VCaP (cell line): ENCODE measurements at regions not wholly inside any gene's neighbourhood (a gene's known extent, or its start where the extent isn't known, plus 50 kb on each side); places are given as distances from the start of the nearest gene placed in this dataset.

ENCODE experiments used
- H3K27ac ChIP-seq: fragments of 450-650 bp; 2 replicates; pipeline ENCODE4 v1.5.1; 2017
- TF ChIP-seq, protein P1 (sequence below): fragments of 450-650 bp; conservative IDR thresholded peaks from 2 replicates; pipeline ENCODE4 v1.5.1; 2017; ENCODE audit warnings: mild to moderate bottlenecking, moderate library complexity

DNA sequence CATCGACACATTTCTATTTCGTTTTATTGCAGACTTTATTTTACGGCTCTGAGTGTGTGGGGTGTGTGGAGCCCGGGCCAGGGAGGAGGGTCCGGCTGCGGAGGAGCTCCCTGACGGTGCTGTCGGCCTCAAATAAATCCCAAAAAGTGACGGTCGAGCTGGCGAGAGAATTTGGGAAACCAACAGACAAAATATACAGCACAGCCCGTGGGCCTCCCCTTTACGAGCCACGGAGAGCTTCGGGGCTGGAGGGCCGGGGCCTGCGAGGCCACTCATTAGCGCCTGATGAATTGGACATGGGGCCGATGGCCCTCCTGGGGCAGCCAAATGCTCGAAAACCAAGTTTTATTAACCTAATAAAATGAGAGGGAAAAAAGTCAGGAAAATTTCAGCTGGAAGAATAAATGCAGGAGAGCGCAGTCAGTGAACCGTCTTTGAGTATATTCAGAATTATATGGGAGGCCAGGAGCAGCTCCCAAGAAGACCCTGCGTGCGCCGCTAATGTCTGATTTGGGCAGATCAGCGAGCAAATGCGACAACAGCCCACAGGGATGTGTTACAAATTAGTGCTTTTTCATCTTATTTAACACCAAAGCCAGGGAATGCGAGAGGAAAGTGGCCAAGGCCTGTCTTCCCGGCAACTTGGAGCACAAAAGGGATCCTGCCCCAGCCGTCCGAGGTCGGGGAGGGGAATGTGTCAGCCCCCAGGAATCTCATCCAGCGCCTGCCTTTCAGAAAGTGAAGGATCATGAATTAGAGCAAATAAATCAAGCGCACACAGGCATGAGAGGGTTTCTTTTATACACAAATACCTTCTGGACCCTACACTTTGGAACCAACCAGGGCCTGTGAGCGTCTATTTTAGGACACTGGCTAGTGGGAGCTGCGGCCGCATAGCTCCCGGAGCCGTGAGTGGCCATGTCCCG lies 249.1 kb downstream of the C16orf95 start:
- TF ChIP-seq, protein P1, sequence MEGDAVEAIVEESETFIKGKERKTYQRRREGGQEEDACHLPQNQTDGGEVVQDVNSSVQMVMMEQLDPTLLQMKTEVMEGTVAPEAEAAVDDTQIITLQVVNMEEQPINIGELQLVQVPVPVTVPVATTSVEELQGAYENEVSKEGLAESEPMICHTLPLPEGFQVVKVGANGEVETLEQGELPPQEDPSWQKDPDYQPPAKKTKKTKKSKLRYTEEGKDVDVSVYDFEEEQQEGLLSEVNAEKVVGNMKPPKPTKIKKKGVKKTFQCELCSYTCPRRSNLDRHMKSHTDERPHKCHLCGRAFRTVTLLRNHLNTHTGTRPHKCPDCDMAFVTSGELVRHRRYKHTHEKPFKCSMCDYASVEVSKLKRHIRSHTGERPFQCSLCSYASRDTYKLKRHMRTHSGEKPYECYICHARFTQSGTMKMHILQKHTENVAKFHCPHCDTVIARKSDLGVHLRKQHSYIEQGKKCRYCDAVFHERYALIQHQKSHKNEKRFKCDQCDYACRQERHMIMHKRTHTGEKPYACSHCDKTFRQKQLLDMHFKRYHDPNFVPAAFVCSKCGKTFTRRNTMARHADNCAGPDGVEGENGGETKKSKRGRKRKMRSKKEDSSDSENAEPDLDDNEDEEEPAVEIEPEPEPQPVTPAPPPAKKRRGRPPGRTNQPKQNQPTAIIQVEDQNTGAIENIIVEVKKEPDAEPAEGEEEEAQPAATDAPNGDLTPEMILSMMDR = no peak
- H3K27ac ChIP-seq = no peak overlapping the region

DNA sequence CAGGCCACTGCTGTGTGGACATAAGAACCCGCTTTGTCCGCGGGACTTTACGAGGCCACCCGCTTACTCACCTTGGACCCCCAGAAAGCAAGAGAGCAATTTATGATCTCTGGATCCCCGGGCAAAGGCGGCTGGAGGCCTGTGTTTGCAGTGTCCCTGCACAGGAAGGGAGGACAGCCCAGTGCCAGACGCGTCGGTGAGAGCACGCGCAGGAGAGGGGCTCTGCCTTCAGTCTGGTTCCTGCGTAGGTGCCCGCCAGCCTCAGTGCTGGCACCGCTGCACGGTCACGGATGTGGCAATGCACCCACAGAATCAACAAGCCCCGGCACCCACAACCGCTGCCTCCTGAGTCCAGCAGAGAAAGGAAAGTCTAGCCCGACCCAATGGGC lies 248.4 kb downstream of the C16orf95 start:
- TF ChIP-seq, protein P1 = no peak
- H3K27ac ChIP-seq = no peak overlapping the region

DNA sequence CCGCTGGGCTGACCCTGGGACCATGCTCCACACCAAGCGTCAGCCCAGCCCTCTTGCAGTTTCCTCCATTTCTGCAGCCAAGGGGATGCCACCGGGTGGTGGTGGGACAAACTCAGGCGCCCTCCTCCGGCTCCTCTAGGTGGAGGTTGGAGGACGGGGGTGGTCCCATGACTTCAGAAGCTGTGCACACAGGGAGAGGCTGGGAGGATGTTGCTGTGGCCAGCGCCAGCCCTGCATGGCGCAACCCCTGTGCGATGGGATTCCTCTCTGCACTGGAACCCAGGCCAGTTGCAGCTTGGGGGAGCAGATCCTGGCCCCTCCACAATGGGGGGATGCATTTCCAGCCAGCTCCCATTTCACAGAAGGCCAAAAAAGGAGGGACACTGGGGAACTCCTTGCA lies 246.5 kb downstream of the C16orf95 start:
- H3K27ac ChIP-seq = no peak overlapping the region
- TF ChIP-seq, protein P1 = no peak

DNA sequence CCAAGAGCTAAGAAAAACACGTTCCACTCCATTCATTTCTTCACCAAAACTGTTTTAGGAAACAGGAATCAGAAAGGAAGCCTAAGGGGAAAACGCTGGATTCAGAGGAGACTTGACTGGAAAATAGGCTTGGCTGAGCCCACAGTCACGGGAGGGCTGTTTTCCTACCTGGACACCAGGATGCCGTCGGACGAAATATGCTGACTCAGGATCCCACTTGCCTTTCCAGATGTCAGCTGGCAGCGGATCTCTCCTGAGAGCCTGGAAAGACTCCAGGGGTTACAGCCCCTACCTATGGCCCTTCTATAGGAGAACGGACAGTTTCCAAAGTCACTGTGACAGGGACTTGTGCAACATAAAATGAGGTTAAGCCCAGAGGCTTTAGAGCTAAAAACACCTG lies 245.1 kb downstream of the C16orf95 start:
- TF ChIP-seq, protein P1 = no peak
- H3K27ac ChIP-seq = no peak overlapping the region

DNA sequence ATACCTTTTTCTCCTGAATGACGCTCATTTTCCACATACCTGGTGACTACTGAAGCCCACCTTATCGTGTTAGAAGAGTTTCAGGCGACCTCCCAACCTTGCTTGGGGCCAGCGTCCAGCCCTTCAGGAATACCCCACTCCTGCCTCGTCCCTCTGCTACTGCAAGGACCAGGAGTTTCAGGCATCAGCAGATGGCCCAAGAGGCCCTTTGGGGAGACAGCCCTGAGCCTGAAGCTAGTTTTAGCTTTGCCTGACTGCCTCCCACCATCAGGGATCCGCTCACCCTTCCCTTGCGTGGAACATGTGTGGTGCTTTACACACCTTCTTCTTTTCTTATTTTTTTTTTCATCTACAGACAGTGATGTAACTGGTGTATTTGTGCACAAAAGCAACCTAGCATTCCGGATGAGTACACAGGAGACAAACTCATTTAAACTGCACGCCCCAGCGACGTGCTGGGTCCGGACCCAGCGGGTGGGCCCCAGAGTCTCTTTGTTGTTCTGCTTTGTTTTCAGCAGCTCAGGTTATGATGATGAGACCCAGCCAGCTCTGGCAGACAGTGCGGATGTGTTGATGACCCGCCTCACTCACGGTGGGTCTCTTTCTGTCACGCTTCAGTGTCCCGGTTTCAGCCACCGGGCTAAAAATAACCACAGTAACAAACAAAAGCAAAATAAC lies 242.4 kb downstream of the C16orf95 start:
- H3K27ac ChIP-seq = no peak overlapping the region
- TF ChIP-seq, protein P1 = no peak

DNA sequence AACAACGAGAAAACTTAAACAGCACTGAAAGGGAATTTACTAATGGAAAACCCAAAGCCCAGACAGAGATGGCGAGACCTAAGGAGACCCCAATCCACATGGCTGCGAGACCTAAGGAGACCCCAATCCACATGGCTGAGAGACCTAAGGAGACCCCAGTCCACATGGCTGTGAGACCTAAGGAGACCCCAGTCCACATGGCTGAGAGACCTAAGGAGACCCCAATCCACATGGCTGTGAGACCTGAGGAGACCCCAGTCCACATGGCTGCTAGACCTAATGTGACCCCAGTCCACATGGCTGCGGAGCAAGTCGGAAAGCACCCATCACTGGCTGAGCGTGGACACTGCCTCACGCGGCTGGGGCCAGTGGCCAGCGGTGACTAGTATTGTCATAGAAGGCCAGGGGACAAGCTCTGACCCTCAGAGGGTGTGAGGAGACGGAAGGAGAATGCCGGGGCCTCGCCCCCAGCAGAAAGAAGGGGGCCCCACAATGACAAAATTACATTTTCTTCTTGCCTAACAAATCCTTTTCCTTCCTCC lies 241.8 kb downstream of the C16orf95 start:
- TF ChIP-seq, protein P1 = no peak
- no peak overlapping the region for H3K27ac ChIP-seq

DNA sequence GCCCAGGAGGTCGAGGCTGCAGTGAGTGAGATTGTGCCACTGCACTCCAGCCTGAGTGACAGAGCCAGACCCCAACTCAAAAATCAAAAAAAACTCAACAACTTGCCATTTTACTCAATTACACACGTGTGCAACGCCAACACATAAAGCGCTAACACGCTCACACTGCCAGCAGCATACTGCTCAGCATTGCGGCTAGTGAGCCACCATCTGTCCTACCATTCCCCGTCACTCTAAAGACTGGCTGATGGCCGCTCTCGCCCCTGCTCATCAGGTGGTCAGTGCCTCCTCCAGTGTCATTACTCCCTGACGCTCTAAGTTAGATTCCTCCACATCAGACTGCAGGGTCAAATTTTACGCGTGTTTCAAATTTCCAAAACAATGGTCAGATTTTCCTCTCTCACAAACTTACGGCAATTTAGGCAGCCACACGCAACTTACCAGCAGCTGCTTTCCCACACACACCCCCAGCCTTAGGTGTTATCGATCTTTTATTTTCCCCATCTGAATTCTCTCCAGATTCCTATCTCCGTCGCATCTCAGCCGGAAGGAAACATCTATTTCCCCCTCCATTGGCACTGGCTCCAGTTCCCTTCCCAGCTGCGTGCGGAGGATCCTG lies 240.8 kb downstream of the C16orf95 start:
- H3K27ac ChIP-seq = no peak overlapping the region
- TF ChIP-seq, protein P1 = no peak
